Neutrophil (primary cell): ENCODE measurements at regions not wholly inside any gene's neighbourhood (a gene's known extent, or its start where the extent isn't known, plus 50 kb on each side); places are given as distances from the start of the nearest gene placed in this dataset.

Experiments used
- H3K27ac ChIP-seq: fragments of 200-600 bp; sonication (generic); 2 replicates; pipeline ENCODE4 v1.5.1; 2016; ENCODE audit warnings: mild to moderate bottlenecking, moderate library complexity
- H3K27me3 ChIP-seq: fragments of 200-600 bp; sonication (generic); 2 replicates; pipeline ENCODE4 v1.6.0; 2016; ENCODE audit warnings: mild to moderate bottlenecking
- H3K36me3 ChIP-seq: fragments of 200-600 bp; sonication (generic); 2 replicates; pipeline ENCODE4 v1.5.1; 2017
- H3K4me1 ChIP-seq, 2 experiments: fragments of 200-600 bp in 1 of 2; sonication (generic) in 1 of 2; 1 replicate in 1 of 2; 2 replicates in 1 of 2; pipeline versions ENCODE4 v1.5.1 to v1.6.1; 2013 to 2016; ENCODE audit warnings: low read depth in 1 of 2, low read length in 1 of 2, mild to moderate bottlenecking in 1 of 2, moderate library complexity in 1 of 2; ENCODE audit not compliant: control insufficient read depth in 1 of 2, insufficient read depth in 1 of 2
- H3K4me3 ChIP-seq, 2 experiments: fragments of 200-600 bp in 1 of 2; sonication (generic) in 1 of 2; 1 replicate in 1 of 2; 2 replicates in 1 of 2; pipeline ENCODE4 v1.5.1; 2013 to 2016; ENCODE audit warnings: low read depth in 1 of 2, low read length in 1 of 2, mild to moderate bottlenecking in 1 of 2, moderate library complexity in 1 of 2
- H3K9me3 ChIP-seq: fragments of 200-600 bp; sonication (generic); 2 replicates; pipeline ENCODE4 v1.5.1; 2016
- TF ChIP-seq, protein P1 (sequence below): fragments of 200-600 bp; sonication (generic); IDR thresholded peaks from 2 replicates; pipeline ENCODE4 v1.5.1; 2016; ENCODE audit warnings: antibody characterized with exemption

DNA sequence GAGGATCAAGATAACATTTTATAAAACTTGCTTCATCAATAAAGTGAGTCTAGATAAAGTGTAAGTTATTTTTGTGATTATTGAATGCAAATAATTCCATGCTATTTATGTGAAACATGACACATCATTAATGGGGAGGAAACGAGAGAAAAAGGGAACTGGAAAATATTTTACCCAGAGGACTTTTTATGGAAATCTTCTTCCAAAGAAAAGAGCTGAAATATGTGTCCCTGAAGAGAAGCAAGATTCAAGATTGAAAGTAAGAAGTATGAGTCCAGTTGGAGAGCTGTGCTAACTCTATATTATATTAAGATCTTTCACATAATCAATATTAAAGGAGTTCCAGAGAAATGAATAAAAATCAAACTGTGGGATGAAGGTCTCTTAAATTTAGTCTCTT is 1361.8 kb downstream of the GATA3 start:
- Histone ChIP-seq H3K4me1 (no peaks in the 10 kb centered on the region), H3K9me3 (no peaks in the 10 kb centered on the region), H3K27ac (no peak overlapping the region), H3K4me3 (no peak overlapping the region), H3K27me3 (no peaks in the 10 kb centered on the region), H3K36me3 (no peaks in the 10 kb centered on the region)
- TF ChIP-seq, protein P1, sequence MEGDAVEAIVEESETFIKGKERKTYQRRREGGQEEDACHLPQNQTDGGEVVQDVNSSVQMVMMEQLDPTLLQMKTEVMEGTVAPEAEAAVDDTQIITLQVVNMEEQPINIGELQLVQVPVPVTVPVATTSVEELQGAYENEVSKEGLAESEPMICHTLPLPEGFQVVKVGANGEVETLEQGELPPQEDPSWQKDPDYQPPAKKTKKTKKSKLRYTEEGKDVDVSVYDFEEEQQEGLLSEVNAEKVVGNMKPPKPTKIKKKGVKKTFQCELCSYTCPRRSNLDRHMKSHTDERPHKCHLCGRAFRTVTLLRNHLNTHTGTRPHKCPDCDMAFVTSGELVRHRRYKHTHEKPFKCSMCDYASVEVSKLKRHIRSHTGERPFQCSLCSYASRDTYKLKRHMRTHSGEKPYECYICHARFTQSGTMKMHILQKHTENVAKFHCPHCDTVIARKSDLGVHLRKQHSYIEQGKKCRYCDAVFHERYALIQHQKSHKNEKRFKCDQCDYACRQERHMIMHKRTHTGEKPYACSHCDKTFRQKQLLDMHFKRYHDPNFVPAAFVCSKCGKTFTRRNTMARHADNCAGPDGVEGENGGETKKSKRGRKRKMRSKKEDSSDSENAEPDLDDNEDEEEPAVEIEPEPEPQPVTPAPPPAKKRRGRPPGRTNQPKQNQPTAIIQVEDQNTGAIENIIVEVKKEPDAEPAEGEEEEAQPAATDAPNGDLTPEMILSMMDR = no peak

DNA sequence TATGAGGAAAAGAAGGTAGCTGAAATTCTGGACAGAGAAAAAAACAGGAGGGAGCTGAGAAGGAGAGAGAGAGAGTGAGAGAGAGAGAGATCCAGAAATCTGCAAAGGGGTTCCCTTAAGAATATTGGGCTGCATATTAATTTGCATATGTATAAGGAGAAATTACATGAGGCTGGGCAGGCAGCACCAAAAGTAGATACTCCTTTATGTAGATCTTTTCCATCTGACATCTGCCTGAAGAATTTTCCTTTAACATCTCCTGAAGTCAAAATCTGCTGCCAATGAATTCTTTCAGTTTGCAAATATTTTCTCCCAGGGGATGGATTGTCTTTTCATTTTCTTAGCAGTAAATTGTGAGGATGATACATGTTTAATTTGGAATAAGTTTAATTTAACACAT is 1365.3 kb downstream of the GATA3 start:
- H3K9me3 ChIP-seq = no peaks in the 10 kb centered on the region
- TF ChIP-seq, protein P1 = no peak
- H3K4me1 ChIP-seq = no peaks in the 10 kb centered on the region
- H3K27ac ChIP-seq = no peak overlapping the region
- no peaks in the 10 kb centered on the region for H3K36me3 ChIP-seq
- H3K4me3 ChIP-seq = no peak overlapping the region
- no peaks in the 10 kb centered on the region for H3K27me3 ChIP-seq

DNA sequence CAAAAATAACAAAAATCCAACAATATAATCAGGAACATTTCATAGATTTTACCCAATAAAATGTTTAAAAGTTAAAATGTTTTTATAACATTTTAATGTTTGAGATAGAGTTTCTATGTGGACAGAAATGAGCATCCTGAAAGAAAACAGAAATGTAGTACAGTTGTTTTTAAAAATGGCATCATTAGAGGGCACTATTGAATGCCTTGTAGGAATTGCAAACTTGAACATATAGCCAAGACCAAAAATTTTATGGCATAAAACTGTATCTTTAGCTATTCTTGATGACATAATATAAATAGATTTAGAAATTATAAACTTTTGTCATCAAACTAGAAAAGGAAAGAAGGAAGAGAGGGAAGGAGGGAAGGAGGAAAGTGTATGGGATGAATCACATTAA is 1372.7 kb downstream of the GATA3 start:
- Histone ChIP-seq H3K27ac (no peak overlapping the region), H3K4me1 (no peaks in the 10 kb centered on the region), H3K9me3 (no peaks in the 10 kb centered on the region), H3K36me3 (no peaks in the 10 kb centered on the region), H3K4me3 (no peak overlapping the region), H3K27me3 (no peaks in the 10 kb centered on the region)
- TF ChIP-seq, protein P1 = no peak

DNA sequence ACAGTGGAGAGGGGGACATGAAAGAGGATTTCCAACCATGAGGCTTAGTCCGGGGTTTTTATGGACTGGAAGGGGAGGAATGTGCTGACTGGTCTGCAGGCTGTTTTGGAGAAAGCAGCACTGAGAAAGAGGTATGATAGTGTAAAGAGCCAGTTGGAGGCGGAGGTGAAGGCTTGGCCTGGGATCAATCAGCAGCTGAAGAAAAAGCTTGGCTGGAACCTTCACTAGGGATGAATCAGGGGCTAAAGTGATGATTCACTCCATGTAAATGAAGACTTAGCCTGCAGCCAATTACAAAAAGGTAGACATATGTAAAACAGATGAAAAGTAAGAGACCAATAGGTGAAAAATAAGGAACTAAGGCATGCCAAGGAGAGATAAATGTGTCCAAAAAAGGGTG is 1382.6 kb downstream of the GATA3 start:
- TF ChIP-seq, protein P1 = no peak
- no peaks in the 10 kb centered on the region for H3K9me3 ChIP-seq
- no peaks in the 10 kb centered on the region for H3K36me3 ChIP-seq
- H3K4me1 ChIP-seq = no peaks in the 10 kb centered on the region
- no peak overlapping the region for H3K4me3 ChIP-seq
- H3K27me3 ChIP-seq = no peaks in the 10 kb centered on the region
- no peak overlapping the region for H3K27ac ChIP-seq

DNA sequence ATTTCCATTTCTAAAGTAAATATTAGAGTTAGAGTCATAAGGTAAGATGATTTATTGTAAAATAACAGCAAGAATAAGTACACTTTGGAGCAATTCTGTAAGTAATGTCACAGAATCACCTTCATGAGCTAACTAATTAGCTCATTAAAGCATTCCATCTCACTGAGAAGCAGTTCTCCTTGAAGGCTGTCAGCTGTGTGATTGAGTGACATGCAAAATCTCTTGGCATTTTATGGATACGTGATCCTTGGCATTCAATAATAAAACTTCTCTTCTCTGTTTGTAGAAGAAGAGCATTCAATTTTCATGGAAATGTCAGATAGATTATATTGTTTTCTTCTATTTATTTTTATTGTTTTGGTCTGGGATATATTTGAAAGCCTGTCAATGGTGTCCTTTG is 1389.3 kb downstream of the GATA3 start:
- Histone ChIP-seq H3K36me3 (no peaks in the 10 kb centered on the region), H3K27me3 (no peaks in the 10 kb centered on the region), H3K4me3 (no peak overlapping the region), H3K9me3 (no peaks in the 10 kb centered on the region), H3K27ac (no peak overlapping the region), H3K4me1 (no peaks in the 10 kb centered on the region)
- TF ChIP-seq, protein P1 = no peak

DNA sequence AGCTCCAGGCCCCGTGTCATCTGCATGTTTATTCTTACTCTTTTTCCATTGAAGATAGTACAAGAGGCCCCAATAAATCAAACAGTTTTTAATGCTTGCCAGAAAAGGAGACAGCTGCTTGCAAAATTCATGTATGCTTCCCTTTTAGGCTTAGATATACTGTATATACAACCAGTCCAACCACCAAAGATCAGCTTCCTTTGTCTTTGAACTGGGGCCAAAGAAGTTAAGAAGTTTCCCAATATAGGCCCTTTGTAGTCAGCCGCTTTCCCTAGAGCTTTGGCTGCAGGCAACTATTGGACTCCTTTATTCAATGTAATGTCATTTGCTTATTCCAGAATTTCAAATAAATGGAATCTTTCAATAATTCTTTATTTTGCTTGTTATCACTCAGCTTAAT is 1395.0 kb downstream of the GATA3 start:
- TF ChIP-seq, protein P1 = no peak
- no peak overlapping the region for H3K4me3 ChIP-seq
- peaks cover 7% of the 10 kb centered on the region for H3K9me3 ChIP-seq
- no peaks in the 10 kb centered on the region for H3K4me1 ChIP-seq
- no peaks in the 10 kb centered on the region for H3K27me3 ChIP-seq
- H3K36me3 ChIP-seq = no peaks in the 10 kb centered on the region
- no peak overlapping the region for H3K27ac ChIP-seq
